ENCODE measurements at regions not wholly inside any gene's neighbourhood (a gene's known extent, or its start where the extent isn't known, plus 50 kb on each side); places are given as distances from the start of the nearest gene placed in this dataset.

GRCh38 chr21:16563795-16564194, 834.0 kb downstream of the USP25 start:
- no peak for DNase-seq

- DNase-seq: no peak
Observed at GRCh38 chr21:16568244-16568643, 838.5 kb downstream of the USP25 start.

GRCh38 chr21:16568661-16569060, 838.9 kb downstream of the USP25 start:
- DNase-seq: no peak

GRCh38 chr21:16569679-16570078, 839.9 kb downstream of the USP25 start:
- no peak for DNase-seq

- no peak for DNase-seq
Observed at GRCh38 chr21:16570171-16570570, 840.4 kb downstream of the USP25 start.

- no peak for DNase-seq
Observed at GRCh38 chr21:16570856-16571255, 841.1 kb downstream of the USP25 start.

- no peak for DNase-seq
Observed at GRCh38 chr21:16571594-16571993, 841.8 kb downstream of the USP25 start.

- no peak for DNase-seq
Observed at GRCh38 chr21:16572032-16572431, 842.2 kb downstream of the USP25 start.

GRCh38 chr21:16573578-16573977, 843.8 kb downstream of the USP25 start:
- DNase-seq: no peak

GRCh38 chr21:16577975-16578374, 848.2 kb downstream of the USP25 start:
- DNase-seq: no peak

- DNase-seq: no peak
Observed at GRCh38 chr21:16578912-16579311, 849.1 kb downstream of the USP25 start.

- no peak for DNase-seq
Observed at GRCh38 chr21:16579538-16579937, 849.8 kb downstream of the USP25 start.

- no peak for DNase-seq
Observed at GRCh38 chr21:16580661-16581060, 850.9 kb downstream of the USP25 start.

- DNase-seq: no peak
Observed at GRCh38 chr21:16583556-16583955, 853.8 kb downstream of the USP25 start.

GRCh38 chr21:16584756-16585155, 855.0 kb downstream of the USP25 start:
- no peak for DNase-seq

- no peak for DNase-seq
Observed at GRCh38 chr21:16585896-16586295, 856.1 kb downstream of the USP25 start.

- DNase-seq: no peak
Observed at GRCh38 chr21:16587141-16587581, 857.4 kb downstream of the USP25 start.

GRCh38 chr21:16587681-16588375, 858.0 kb downstream of the USP25 start:
- DNase-seq: no peak

- DNase-seq: no peak
Observed at GRCh38 chr21:16588433-16588860, 858.7 kb downstream of the USP25 start.

- DNase-seq: no peak
Observed at GRCh38 chr21:16589006-16589898, 859.5 kb downstream of the USP25 start.

GRCh38 chr21:16590186-16590585, 860.4 kb downstream of the USP25 start:
- no peak for DNase-seq

- DNase-seq: no peak
Observed at GRCh38 chr21:16590641-16591292, 861.0 kb downstream of the USP25 start.

GRCh38 chr21:16592381-16592780, 862.6 kb downstream of the USP25 start:
- no peak for DNase-seq

GRCh38 chr21:16594191-16594590, 864.4 kb downstream of the USP25 start:
- no peak for DNase-seq

Data from CD4-positive, alpha-beta T cell treated with Interleukin-1 beta for 1 hour (primary cell).